ENCODE measurements at regions not wholly inside any gene's neighbourhood (a gene's known extent, or its start where the extent isn't known, plus 50 kb on each side); places are given as distances from the start of the nearest gene placed in this dataset.

GRCh38 chr5:56516035-56516434 lies 282.9 kb upstream of the ANKRD55 start:
- no peak for DNase-seq (ENCODE audit: low read depth in 2 of 2)

DNA sequence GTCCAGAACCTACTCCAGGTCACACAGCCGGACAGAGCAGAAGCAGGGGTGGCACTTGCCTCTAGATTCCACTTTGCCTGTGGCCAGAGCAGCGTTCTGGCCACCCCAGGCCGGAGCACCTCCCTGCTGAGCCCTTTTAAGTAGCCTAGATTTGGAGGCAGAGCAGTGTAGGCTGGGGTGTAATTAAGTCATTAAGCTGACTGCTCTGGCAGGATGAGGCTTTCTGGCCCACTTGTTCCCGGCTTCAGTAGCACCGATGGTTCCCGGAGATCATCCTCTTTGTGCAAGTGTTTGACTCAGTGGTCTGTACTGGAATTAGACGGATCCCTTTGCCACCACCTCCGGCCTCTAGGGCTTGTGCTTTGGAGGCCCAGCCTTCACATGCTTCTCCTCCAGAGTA lies 281.9 kb upstream of the ANKRD55 start:
- no peak for DNase-seq (ENCODE audit: low read depth in 2 of 2)

- no peak for DNase-seq (ENCODE audit: low read depth in 2 of 2)
Measured at GRCh38 chr5:56514245-56514644, 281.1 kb upstream of the ANKRD55 start.

- no peak for DNase-seq (ENCODE audit: low read depth in 2 of 2)
Measured at GRCh38 chr5:56513141-56513540, 280.0 kb upstream of the ANKRD55 start.

GRCh38 chr5:56512313-56512996 lies 279.3 kb upstream of the ANKRD55 start:
- DNase-seq (ENCODE audit: low read depth in 2 of 2): no peak

DNA sequence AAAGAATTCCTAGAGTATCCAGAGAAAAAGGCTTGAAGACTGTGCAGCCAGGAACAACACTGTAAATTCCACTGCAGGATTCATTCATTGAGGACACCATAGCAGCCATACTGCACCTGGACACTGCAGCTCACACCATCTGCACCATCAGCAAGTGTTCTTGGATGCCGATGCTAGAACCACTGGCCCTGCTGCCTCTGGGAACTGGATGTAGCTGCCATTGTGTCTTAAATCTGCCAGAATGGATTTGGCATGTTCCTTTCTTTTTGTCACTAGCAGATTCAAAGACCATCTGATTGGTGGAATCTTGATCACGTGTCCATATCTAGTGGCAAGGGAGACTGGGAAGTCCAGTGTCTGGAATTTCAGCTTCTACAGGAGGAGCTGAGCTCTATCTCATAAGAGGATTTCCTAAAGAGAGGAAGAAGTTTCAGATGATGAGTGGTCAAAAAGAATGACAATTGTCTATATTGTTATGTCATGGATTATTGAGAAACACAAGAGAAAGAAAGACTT lies 278.3 kb upstream of the ANKRD55 start:
- no peak for DNase-seq (ENCODE audit: low read depth in 2 of 2)

DNA sequence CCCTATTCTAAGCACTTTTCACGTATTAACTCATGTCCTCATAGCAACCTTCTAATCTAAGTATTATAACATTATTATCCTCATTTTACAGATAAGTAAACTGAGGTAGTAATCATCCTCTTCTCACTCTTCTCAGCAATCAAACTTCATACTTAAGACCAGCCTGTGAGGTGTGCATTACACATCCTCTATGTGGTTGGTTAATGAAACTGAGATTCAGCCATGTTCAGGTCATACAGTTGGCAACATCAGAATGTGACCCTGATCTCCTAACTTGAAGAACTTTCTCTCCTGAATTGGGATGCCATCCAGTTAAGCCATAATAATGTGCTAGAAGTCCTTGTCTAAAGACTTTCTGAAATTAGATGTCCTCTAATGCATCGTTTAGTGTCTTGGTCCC lies 275.1 kb upstream of the ANKRD55 start:
- DNase-seq (ENCODE audit: low read depth in 2 of 2): no peak

GRCh38 chr5:56507351-56507930 lies 274.3 kb upstream of the ANKRD55 start:
- no peak for DNase-seq (ENCODE audit: low read depth in 2 of 2)

GRCh38 chr5:56506211-56506965 lies 273.3 kb upstream of the ANKRD55 start:
- no peak for DNase-seq (ENCODE audit: low read depth in 2 of 2)

DNA sequence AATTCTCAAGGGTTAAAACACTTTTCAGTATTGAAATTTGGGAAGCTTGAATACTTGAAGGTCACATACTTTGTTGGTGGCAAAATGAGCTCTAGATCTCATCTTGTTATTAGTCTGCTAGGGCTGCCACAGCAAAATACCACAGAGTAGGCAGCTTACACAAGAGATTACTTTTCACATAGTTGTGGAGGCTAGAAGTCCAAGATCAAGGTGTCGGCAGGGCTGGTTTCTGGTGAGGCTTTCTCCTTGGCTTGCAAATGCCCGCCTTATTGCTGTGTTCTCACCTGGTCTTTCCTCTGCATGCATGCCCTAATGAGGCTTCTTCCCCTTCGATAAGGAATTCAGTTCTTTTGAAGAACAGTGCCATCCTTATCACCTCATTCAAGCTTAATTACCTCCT lies 270.8 kb upstream of the ANKRD55 start:
- DNase-seq (ENCODE audit: low read depth in 2 of 2): no peak

GRCh38 chr5:56501781-56502557 lies 268.8 kb upstream of the ANKRD55 start:
- no peak for DNase-seq (ENCODE audit: low read depth in 2 of 2)

DNA sequence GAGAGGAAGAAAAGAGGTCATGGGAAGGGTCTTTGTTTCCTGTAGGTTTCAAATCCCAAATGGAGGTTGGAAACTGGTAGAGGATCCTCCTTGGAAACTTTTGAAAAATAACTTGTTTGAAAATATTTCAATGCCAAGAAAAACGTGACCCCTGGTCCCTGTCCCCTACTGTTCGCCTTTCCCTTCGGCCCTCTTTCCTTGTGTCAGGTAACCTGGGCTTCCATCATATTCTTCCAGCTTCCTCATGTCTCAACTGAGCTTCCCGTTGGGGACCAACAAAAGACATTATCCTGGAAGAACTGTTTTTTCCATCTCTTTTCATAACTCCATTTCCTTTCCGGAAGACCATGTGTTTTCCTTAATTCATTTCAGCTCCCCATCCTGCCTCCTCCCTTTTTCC lies 266.8 kb upstream of the ANKRD55 start:
- DNase-seq (ENCODE audit: low read depth in 2 of 2): no peak

GRCh38 chr5:56499491-56499890 lies 266.4 kb upstream of the ANKRD55 start:
- DNase-seq (ENCODE audit: low read depth in 2 of 2): no peak

DNA sequence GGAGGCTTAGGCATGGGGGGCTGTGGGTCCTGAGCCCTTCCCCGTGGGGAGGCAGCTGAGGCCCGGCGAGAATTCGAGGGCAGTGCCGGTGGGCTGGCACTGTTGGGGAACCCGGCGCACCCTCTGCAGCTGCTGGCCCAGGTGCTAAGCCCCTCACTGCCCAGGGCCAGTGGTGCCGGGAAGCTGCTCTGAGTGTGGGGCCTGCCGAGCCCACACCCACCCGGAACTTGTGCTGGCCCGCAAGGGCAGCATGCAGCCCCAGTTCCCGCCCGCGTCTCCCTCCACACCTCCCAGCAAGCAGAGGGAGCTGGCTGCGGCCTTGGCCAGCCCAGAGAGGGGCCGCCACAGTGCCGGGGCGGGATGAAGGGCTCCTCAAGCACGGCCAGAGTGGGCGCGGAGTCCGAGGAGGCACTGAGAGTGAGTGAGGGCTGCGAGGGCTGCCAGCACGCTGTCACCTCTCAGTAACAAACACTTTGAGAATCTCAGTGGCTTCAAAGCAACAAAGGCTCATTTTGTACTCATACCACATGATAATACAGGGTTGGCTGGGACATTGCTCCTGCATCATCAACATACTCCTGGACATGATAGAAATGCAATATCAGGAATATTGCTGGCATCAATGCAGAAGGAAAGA lies 265.7 kb upstream of the ANKRD55 start:
- DNase-seq (ENCODE audit: low read depth in 2 of 2): no peak

- DNase-seq (ENCODE audit: low read depth in 2 of 2): no peak
Measured at GRCh38 chr5:56496581-56497063, 263.5 kb upstream of the ANKRD55 start.

DNA sequence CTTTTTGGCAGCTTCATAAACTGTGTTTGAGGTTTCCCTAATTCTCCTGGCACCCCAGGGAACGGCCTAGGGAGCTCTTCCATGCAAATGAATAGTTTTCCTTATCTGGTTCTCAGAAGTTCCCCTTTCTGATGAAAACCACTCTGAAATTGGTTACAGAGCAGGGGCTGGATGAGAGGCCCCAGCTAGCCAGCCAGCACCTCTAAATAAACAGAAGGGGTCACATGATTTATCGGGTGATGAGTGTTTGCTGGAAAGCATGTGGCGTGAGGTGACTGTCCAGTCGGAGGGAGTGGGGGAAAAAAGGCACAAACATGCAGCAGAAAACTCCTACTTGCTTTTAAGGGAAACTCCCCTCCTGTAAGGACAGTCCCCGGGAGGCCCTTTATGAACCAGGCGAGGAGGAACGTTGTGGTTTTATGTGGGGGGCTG lies 261.2 kb upstream of the ANKRD55 start:
- no peak for DNase-seq (ENCODE audit: low read depth in 2 of 2)

DNA sequence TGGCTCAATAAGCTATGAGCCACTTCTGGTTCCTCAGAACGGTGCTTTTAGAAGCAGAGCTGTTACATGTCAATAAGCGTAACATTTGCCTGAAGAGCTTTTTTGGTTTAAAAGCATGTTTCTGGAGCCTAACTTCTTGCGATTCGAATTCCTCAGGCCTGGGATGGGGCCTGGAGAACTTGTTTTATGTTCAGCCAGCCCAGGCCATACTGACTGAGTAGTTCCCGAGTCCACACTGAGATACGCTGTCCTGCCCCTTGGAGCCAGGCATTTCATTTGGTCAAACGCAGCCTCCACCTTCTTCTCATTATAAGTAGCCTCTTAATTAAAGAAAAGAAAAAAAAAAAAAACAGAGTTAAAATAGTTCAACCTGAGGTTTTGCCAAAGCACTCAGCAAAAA lies 260.6 kb upstream of the ANKRD55 start:
- no peak for DNase-seq (ENCODE audit: low read depth in 2 of 2)

DNA sequence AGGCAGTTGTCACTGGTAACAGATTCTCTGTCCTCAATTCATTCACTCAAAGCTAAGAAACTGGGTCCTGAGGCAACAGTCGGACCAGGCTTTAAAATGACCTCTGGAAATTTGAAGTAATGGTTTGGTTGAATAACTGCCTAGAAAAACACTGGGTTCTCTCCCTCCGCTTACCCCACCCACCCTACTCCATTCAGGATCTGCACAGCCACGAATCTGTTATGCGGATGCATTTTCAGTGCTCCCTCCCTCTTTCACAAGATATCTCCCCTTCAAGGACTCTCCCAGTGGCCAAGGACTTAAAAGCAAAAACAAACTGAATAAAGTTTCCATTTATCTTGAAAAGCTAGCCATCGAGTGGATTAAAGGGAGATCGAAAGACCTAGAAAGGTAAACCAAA lies 260.2 kb upstream of the ANKRD55 start:
- no peak for DNase-seq (ENCODE audit: low read depth in 2 of 2)

DNA sequence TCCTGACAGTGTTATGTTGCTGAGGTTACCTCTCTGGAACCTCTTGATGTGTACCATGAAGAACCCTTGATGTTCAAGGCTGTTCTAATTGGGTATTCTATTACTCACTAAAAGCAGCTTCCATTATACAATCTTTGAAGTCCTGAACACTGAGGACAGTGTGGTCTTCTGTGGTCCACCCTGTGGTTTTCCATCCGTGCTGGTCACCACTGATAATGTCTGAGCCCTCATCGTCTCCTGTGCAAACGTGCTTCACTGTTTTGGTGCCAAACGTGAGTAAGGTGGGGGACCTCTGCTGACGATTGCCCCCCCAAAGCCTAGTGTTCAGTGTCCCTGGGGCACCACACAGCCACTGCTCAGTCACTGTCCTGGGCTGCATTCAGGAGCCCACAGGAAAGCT lies 259.7 kb upstream of the ANKRD55 start:
- no peak for DNase-seq (ENCODE audit: low read depth in 2 of 2)

DNA sequence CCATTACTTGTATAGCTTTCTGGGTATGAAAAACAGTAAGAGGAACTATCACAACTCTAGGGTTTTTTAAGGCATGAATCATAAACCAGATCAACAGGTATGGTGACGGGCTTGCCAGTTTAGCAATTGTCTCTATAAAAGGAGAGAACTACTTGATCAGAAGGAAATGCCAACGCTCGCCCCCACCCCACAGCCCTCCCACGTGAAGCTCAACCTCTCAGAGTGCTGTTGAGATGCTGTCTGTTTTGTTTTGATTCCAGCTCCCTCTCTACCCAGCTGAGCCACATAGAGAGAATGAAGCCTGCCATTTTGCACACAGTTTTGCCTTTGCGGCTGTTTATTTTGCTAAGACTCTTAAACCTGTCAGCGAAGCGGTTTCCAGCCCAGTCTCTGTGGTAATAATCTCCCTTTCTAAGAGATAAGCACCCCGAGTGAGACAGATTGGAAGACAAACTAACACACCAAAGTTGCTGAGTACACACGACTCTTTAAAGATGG lies 257.9 kb upstream of the ANKRD55 start:
- peak in 1 of 2 donors; percentile 27 for DNase-seq (ENCODE audit: low read depth in 2 of 2)

DNA sequence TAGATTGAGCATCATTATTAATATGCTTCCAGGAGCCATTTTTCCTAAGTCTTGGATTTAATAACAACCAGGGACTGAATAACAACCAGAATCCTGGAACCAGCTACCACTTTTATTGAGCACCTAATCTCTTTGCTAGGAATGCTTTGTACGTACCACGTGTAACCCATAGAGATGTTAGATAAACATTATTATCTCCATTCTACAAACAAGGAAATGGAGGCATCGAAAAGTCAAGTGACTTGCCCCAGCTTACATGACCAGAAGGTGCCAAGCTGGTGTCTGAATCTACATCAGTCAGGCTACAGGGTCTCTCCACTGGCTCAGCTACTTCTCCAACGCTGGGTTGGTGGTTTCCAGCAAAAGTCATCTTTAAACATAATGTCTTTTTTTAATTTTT lies 256.1 kb upstream of the ANKRD55 start:
- no peak for DNase-seq (ENCODE audit: low read depth in 2 of 2)
